SU-DHL-6 (cell line): ENCODE measurements at regions not wholly inside any gene's neighbourhood (a gene's known extent, or its start where the extent isn't known, plus 50 kb on each side); places are given as distances from the start of the nearest gene placed in this dataset.

Source experiments
- CTCF ChIP-seq: fragments of 200-600 bp; sonication (generic); IDR thresholded peaks from one replicate; pipeline ENCODE4 v1.5.1; 2017; ENCODE audit warnings: antibody characterized with exemption, mild to moderate bottlenecking, low read length, moderate library complexity; ENCODE audit not compliant: insufficient read depth, poor library complexity, severe bottlenecking
- EZH2phosphoT487 ChIP-seq: fragments of 200-600 bp; sonication (generic), shearing (Covaris generic); conservative IDR thresholded peaks from 2 replicates; pipeline ENCODE4 v1.6.1; 2018; ENCODE audit warnings: mild to moderate bottlenecking, antibody characterized with exemption, low read length, moderate library complexity, mixed read lengths

- no peak for TF ChIP-seq CTCF
- TF ChIP-seq EZH2phosphoT487 = no peak
Observed at GRCh38 chr3:16665282-16665741, 60.1 kb upstream of the DAZL start.
